HCT116 (cell line): ENCODE measurements at regions not wholly inside any gene's neighbourhood (a gene's known extent, or its start where the extent isn't known, plus 50 kb on each side); places are given as distances from the start of the nearest gene placed in this dataset.

Source experiments
- CTCF ChIP-seq, 3 experiments: fragments of 200-600 bp in 1 of 3; sonication (generic) in 1 of 3; IDR thresholded peaks in 2 of 3; conservative IDR thresholded peaks in 1 of 3; 2 replicates each; pipeline ENCODE4 v1.5.1; 2012 to 2017; ENCODE audit warnings: low read depth in 2 of 3, low read length in 2 of 3, antibody characterized with exemption in 1 of 3, borderline replicate concordance in 1 of 3, control low read depth in 1 of 3, mild to moderate bottlenecking in 1 of 3, mixed read lengths in 1 of 3, mixed run types in 1 of 3, moderate library complexity in 1 of 3; ENCODE audit not compliant: insufficient read depth in 1 of 3
- JUND ChIP-seq: IDR thresholded peaks from 2 replicates; pipeline ENCODE4 v1.6.1; 2012
- MAX ChIP-seq: IDR thresholded peaks from 2 replicates; pipeline ENCODE4 v1.6.1; 2012
- SRF ChIP-seq: IDR thresholded peaks from 2 replicates; pipeline ENCODE4 v1.6.1; 2012; ENCODE audit warnings: low read depth
- ZBTB33 ChIP-seq: IDR thresholded peaks from 2 replicates; pipeline ENCODE4 v1.6.1; 2011; ENCODE audit warnings: mild to moderate bottlenecking, low read length, moderate library complexity; ENCODE audit not compliant: insufficient replicate concordance; ENCODE audit errors: extremely low read depth

DNA sequence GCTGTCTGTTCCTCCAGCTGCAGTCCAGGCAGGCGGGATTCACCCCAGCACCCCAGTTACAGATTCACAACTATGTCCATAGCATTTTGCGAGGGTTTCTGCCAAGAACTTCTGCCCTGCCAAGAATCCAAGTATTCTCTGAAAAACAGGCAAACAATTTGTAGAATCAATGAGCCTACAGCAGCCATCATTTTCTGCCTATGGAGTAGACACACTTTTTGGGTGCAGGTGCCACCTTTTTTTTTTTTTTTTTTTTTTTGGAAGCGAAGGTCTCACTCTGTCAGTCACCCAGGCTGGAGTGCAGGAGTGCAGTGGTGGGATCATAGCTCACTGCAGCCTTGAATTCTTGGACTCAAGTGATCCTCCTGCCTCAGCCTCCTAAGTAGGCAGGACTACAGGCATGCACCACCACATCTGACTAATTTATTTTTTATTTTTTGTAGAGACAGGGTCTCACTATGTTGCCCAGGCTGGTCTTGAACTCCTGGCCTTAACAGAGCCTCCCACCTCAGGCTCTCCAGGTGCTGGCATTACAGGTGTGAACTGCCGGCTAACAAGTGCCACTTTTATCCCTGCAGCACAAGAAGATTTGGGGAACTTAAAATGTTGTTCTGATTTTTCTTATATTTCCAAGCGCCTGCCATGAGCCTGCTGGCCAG is 195.1 kb downstream of the SNX19 start:
- TF ChIP-seq CTCF (IDR thresholded peaks at IDR 0.05 in 2 of 3, conservative IDR thresholded peaks at IDR 0.05 in 1 of 3; ENCODE audit: borderline replicate concordance in 1 of 3, insufficient read depth in 1 of 3, low read depth in 2 of 3, low read length in 2 of 3) (no peak), JUND (no peak), MAX (no peak), ZBTB33 (no peak), SRF (no peak)
